HG02840 (cell line): ENCODE measurements at regions not wholly inside any gene's neighbourhood (a gene's known extent, or its start where the extent isn't known, plus 50 kb on each side); places are given as distances from the start of the nearest gene placed in this dataset.

ENCODE experiments used
- ATAC-seq: cut with Tn5 transposase; IDR thresholded peaks from one replicate; pipeline ENCODE4 v1.9.1; 2021; ENCODE audit warnings: mild to moderate bottlenecking, moderate library complexity, moderate number of reproducible peaks; ENCODE audit not compliant: unreplicated experiment, low FRiP score

DNA sequence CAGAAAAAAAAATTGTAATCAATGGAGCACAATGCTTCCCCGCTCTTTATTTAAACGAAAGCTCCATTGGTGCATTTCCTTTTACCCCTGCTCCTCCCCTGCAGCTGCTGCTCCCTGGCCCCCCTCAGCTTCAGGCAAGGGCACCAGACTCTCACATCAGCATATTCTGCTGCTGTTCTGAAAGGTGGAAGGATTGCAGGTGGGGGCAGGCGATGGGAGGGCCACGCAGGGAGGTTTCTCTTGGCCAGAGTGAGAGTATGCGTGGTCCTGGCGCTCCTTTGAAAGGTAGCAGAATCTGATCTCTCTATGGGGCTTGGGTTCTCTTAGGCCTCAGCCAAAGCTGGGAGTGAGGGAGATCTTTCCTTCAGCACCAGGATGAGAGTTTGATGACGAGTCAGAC is 240.9 kb upstream of the CADM1 start:
- ATAC-seq = no peak

GRCh38 chr11:115743719-115744118 is 239.5 kb upstream of the CADM1 start:
- no peak for ATAC-seq

DNA sequence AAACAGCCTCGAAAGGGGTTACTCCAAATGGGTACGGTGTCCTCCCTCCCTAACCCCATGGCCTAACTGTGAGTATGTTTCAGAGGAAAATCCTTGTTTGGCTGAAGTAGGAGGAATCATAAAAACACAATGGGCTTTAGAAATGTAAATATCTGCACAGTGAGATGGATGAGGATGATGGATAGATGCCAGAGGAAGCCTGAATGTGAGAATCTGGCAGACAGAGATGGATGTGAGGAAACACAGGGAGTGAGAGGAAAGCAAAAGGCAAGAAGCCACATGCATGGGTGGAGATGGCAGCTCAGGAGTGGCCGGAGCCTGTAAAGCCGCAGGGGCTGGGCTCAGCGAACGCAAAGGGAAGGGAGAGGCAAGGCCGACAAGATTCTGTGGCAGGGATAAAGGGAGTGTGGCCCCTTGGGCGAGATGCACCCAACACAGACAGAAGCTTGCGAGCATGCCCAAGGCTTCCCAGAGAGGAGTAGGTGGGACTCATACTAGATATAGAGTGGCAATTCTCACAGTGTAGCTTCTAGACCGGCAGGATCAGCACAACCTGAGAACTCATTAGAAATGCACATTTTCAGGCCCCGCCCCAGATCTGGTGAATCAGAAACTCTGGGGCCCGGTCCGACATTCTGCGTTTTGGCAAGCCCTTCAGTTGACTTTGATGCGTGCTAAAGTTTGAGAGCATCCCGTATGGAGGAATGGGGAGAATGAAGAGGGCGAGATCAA is 237.3 kb upstream of the CADM1 start:
- no peak for ATAC-seq

GRCh38 chr11:115740324-115740723 is 236.1 kb upstream of the CADM1 start:
- no peak for ATAC-seq

DNA sequence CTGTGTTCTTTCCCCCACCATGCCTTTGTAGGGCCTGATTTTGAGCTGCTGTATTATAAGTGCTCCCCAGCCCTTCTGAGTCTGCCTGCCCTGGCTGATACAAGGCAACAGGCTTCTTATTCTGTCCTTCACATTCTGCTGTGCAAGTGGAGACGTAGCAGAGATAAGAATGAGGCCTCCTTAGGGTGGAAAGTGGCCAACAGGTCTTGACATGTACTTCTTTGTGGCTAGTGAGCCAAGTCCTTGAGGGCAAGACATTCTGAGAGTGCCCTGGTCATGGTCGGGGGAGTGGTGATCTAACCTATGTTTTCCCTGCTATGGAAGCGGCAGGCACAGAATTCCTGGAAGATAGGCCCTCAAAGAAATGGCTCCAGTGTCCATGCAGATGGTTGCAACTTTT is 235.7 kb upstream of the CADM1 start:
- ATAC-seq = no peak

GRCh38 chr11:115739146-115739545 is 234.9 kb upstream of the CADM1 start:
- ATAC-seq = no peak

DNA sequence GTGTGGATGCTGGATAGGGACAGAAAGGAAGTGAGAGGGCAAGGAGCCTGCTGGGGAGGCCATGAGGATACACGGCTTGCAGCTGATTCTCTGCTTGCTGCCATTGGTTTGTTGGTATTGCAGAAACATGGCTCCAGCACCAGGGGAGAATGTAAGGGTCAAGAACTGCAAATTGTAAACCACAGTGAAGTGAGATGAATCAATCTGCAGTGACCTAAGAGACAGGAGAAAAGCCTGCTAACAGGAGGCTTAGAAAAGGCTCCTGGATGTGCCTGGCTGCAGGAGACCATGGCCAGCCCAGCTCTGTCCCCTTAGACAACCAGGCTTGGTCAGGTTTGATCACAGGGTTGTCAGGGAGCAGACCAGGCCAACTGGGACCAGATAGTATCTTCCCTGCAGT is 233.7 kb upstream of the CADM1 start:
- no peak for ATAC-seq

- ATAC-seq = no peak
Observed at GRCh38 chr11:115736146-115736545, 231.9 kb upstream of the CADM1 start.

DNA sequence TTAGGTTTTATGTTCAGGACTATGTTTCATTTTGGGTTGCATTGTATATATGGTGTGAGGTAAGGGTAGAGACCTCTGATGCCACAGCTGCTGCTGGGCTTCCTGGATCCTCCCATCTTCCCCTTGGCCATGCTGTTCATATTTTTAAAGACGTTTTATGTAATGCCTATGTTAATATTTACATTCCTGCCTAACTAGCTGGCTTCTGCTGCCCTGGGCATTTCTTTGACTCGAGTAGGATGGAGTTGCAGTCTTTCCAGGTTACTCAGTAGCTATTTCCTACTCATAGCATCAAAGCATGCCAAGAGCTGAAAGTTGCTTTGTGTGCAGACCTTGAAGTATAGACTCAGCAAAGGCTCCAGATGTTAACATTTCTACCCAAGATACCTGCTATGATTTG is 220.5 kb upstream of the CADM1 start:
- no peak for ATAC-seq

DNA sequence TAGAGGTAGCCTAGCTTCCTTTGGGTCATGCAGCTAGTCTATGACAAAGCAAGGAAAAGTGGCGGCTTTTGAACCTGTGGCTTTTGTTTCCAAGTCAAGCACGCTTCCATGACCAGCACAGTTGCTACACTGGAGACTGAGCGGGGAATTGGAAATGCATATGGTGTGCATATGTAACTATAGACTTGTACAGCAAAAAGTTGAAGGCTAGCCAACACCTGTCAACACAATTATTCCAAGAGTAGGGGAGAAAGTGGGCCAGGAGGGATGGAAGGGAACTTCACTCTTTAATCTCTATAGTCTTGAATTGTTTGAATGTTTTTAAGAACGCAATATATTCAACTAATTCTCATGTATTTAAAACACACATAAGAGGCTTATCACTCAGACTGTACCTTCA is 218.5 kb upstream of the CADM1 start:
- ATAC-seq = no peak

GRCh38 chr11:115721296-115721995 is 217.2 kb upstream of the CADM1 start:
- no peak for ATAC-seq

DNA sequence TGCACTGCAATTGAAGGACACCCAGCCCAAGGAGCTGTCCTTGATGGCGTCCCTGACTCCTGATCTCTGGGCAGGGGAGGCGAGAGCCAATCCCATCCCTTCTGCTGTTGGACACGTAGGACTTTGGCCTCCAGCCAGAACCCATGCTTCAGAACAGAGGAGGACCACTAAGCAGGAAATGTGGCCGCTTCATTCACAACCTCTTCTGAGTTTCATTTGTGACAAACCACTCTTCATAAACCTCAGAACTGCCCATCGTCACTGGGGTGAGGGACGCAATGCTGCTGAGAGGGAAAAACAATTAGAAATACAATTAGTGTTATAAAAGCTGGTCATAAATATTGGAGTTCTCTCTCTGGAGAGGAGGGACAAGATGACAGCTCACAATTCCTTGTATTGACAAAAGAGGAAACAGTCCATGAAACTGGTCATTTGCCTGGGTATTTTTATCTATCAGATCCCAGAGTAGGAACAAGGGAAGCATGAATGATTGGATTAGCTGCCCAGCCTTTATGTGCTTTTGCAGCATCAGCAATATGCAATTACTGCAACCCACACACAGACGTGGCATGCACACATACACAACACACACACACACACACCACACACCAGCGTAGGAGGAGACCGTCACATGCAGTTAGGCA is 216.5 kb upstream of the CADM1 start:
- no peak for ATAC-seq

- no peak for ATAC-seq
Observed at GRCh38 chr11:115718945-115719344, 214.7 kb upstream of the CADM1 start.

- ATAC-seq = no peak
Observed at GRCh38 chr11:115718106-115718505, 213.9 kb upstream of the CADM1 start.

DNA sequence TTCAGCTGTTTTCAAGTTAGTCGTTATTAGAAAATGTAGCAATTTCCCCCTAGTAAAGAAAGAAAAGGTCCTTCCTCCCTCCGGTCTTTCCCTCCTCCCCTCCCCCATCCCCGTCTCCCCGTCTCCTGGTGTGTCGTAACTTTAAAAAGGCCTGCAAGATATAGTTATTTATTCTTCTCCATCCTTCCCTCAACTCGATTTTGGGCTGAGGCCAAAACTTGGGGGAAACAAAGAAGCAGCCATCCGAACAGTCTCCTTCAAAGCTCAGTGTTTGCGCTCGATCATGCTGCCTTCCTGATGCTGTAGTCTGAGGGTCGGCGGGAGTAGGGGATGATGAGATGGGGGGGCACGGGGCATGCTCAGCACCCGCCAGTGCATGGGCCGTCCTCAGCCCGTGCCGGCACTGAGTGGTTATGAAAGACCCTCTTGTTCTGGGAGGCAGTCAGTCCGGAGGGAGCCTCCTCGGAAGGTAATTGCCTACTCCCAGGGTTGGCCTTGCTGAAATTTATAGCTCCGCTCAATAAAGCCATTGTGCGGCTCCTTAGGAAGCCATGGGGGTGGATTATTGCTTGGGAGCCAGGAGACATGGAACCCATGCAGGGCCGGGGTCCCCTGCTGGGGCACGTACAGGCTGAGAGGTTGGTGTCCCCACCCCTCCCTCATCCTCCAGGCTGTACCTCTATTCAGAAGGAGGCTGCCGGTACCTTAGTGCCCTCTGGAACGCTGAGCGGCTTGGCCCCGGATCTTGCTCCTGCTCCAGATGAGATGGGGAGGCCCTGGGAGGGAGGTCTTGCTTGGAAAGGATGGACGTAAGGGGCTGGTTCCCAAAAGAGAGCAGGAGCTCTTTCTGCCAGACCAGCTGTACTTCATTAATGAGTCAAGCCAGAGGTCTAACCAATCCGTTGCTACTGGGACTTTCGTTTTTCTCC is 212.7 kb upstream of the CADM1 start:
- ATAC-seq = no peak

GRCh38 chr11:115716080-115716479 is 211.9 kb upstream of the CADM1 start:
- no peak for ATAC-seq

DNA sequence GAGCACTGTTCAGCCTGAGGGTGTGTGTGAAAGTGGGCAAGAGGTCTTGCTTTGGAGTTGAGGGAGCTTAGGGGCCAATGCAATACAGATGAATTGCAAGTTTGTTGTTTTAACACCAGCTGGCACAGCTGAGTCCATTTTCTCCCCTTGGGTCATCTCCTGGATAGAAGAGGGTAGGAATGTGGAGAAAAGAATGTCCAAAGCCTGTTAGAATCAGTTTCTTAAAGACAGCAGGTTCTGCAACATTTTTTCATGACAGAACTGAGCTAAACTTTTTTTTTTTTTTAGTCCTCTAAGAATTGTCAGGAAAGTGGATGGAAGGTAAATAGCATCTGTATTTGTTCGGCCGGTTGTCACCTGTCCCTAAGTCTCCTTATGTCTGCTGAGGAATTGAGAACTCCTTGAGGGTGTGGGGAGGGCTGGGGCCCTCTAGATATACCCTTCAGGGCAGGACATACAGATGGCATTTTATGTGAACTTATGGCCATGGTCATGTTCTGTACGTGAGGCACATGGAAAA is 211.1 kb upstream of the CADM1 start:
- ATAC-seq = no peak

GRCh38 chr11:115712296-115712695 is 208.1 kb upstream of the CADM1 start:
- no peak for ATAC-seq

DNA sequence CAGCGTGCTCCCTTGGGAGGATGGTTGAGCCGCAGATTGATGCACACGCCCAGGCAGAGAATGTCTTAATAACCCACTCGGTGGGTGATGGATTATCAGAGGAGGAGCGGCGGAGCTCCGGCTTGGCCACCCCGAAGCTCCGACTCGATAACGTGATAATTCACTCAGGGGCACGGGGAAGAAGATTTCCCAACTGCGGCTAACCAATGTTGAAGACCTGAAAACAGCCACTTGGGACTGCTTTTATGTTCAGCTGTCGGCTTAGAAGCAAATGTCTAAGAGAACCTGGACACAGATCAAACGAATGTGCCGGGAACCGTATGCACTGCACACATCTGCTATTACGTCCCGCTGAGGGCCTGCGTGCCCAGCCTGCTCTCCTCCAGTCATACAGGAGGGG is 206.8 kb upstream of the CADM1 start:
- no peak for ATAC-seq

DNA sequence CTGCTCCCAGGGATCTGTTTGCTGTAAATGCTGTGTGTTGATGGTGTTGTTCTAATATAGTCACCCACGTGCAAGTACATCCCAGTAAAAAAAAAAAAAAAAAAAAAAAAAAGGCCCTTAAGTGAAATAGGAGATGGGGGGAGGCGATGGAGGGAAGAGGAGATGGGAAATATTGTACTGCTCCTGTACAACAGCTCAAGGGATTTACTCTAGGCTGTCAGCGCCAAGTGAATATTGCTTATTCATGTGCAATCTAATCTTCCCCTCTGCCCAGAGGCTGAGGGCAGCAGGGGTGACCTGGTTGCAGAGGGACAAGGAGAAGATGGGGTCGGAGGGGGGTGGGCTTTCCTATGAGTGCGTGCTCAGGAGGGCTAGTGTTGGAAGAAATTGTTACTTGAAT is 206.2 kb upstream of the CADM1 start:
- ATAC-seq = no peak
